A673 (cell line): ENCODE measurements at regions not wholly inside any gene's neighbourhood (a gene's known extent, or its start where the extent isn't known, plus 50 kb on each side); places are given as distances from the start of the nearest gene placed in this dataset.

ENCODE experiments used
- CTCF ChIP-seq: fragments of 300-800, 200-600 bp; sonication (generic); conservative IDR thresholded peaks from 2 replicates; pipeline ENCODE4 v1.5.1; 2017; ENCODE audit warnings: low read depth, mild to moderate bottlenecking, antibody characterized with exemption, low read length, moderate library complexity, mixed read lengths
- EZH2 ChIP-seq: fragments of 200-600 bp; sonication (generic); IDR thresholded peaks from 2 replicates; pipeline ENCODE4 v1.6.1; 2017; ENCODE audit warnings: borderline replicate concordance, low read depth, mild to moderate bottlenecking, mixed read lengths, antibody characterized with exemption, low read length; ENCODE audit not compliant: poor library complexity, severe bottlenecking

GRCh38 chr16:73560497-73560896 lies 512.6 kb upstream of the ZFHX3 start:
- TF ChIP-seq CTCF (no peak), EZH2 (no peak)
